ENCODE measurements at regions not wholly inside any gene's neighbourhood (a gene's known extent, or its start where the extent isn't known, plus 50 kb on each side); places are given as distances from the start of the nearest gene placed in this dataset.

- 94% methylated on average over 4 of the region's 4 CpGs for WGBS
- Histone ChIP-seq H3K27me3 (ENCODE audit: insufficient read depth, low read length) (no peaks in the 10 kb centered on the region), H3K36me3 (ENCODE audit: insufficient read depth, low read length) (no peaks in the 10 kb centered on the region), H3K9ac (ENCODE audit: low read depth, low read length) (no peak overlapping the region), H3K9me3 (ENCODE audit: insufficient read depth, low read depth, low read length) (no peaks in the 10 kb centered on the region), H3K4me1 (ENCODE audit: insufficient read depth, low read length) (peaks cover 3% of the 10 kb centered on the region; the same call in 1 of the 2 replicates), H3K27ac (ENCODE audit: low read depth, low read length) (no peak overlapping the region), H3K4me3 (ENCODE audit: low read length) (no peak overlapping the region)
Observed at GRCh38 chr18:37661478-37661877, 95.9 kb upstream of the CELF4 start.

- Histone ChIP-seq H3K27ac (ENCODE audit: low read depth, low read length) (no peak overlapping the region), H3K27me3 (ENCODE audit: insufficient read depth, low read length) (no peaks in the 10 kb centered on the region)
Observed at GRCh38 chr18:37661061-37661460, 95.5 kb upstream of the CELF4 start.

GRCh38 chr18:37660658-37661057, 95.1 kb upstream of the CELF4 start:
- H3K36me3 ChIP-seq (ENCODE audit: insufficient read depth, low read length): no peaks in the 10 kb centered on the region
- H3K27me3 ChIP-seq (ENCODE audit: insufficient read depth, low read length): no peaks in the 10 kb centered on the region
- H3K4me1 ChIP-seq (ENCODE audit: insufficient read depth, low read length): peaks cover 3% of the 10 kb centered on the region; the same call in 1 of the 2 replicates
- H3K4me3 ChIP-seq (ENCODE audit: low read length): no peak overlapping the region
- H3K9ac ChIP-seq (ENCODE audit: low read depth, low read length): no peak overlapping the region
- H3K27ac ChIP-seq (ENCODE audit: low read depth, low read length): no peak overlapping the region
- 94% methylated on average over 2 of the region's 2 CpGs for WGBS
- no peaks in the 10 kb centered on the region for H3K9me3 ChIP-seq (ENCODE audit: insufficient read depth, low read depth, low read length)

More at GRCh38 chr18:37661061-37661460, 95.5 kb upstream of the CELF4 start:
- no peak overlapping the region for H3K9ac ChIP-seq (ENCODE audit: low read depth, low read length)
- no peaks in the 10 kb centered on the region for H3K36me3 ChIP-seq (ENCODE audit: insufficient read depth, low read length)
- no peaks in the 10 kb centered on the region for H3K9me3 ChIP-seq (ENCODE audit: insufficient read depth, low read depth, low read length)
- H3K4me1 ChIP-seq (ENCODE audit: insufficient read depth, low read length): peaks cover 3% of the 10 kb centered on the region; the same call in 1 of the 2 replicates
- 94% methylated on average over 4 of the region's 4 CpGs for WGBS
- H3K4me3 ChIP-seq (ENCODE audit: low read length): no peak overlapping the region

- no peaks in the 10 kb centered on the region for H3K36me3 ChIP-seq (ENCODE audit: insufficient read depth, low read length)
- no peak overlapping the region for H3K4me3 ChIP-seq (ENCODE audit: low read length)
- no peak overlapping the region for H3K27ac ChIP-seq (ENCODE audit: low read depth, low read length)
- peaks cover 3% of the 10 kb centered on the region; the same call in 1 of the 2 replicates for H3K4me1 ChIP-seq (ENCODE audit: insufficient read depth, low read length)
- no peaks in the 10 kb centered on the region for H3K27me3 ChIP-seq (ENCODE audit: insufficient read depth, low read length)
- no peak overlapping the region for H3K9ac ChIP-seq (ENCODE audit: low read depth, low read length)
- H3K9me3 ChIP-seq (ENCODE audit: insufficient read depth, low read depth, low read length): no peaks in the 10 kb centered on the region
Observed at GRCh38 chr18:37659906-37660305, 94.3 kb upstream of the CELF4 start.

- H3K27ac ChIP-seq (ENCODE audit: low read depth, low read length): no peak overlapping the region
- H3K27me3 ChIP-seq (ENCODE audit: insufficient read depth, low read length): no peaks in the 10 kb centered on the region
- WGBS: 100% methylated on average over 1 of the region's 1 CpG
- H3K4me1 ChIP-seq (ENCODE audit: insufficient read depth, low read length): peaks cover 6% of the 10 kb centered on the region; the same call in 1 of the 2 replicates
- no peak overlapping the region for H3K4me3 ChIP-seq (ENCODE audit: low read length)
- H3K9ac ChIP-seq (ENCODE audit: low read depth, low read length): no peak overlapping the region
- H3K9me3 ChIP-seq (ENCODE audit: insufficient read depth, low read depth, low read length): no peaks in the 10 kb centered on the region
- H3K36me3 ChIP-seq (ENCODE audit: insufficient read depth, low read length): no peaks in the 10 kb centered on the region
Observed at GRCh38 chr18:37658894-37659293, 93.3 kb upstream of the CELF4 start.

GRCh38 chr18:37657493-37657892, 91.9 kb upstream of the CELF4 start:
- Histone ChIP-seq H3K36me3 (ENCODE audit: insufficient read depth, low read length) (no peaks in the 10 kb centered on the region), H3K4me3 (ENCODE audit: low read length) (no peak overlapping the region), H3K9ac (ENCODE audit: low read depth, low read length) (no peak overlapping the region), H3K4me1 (ENCODE audit: insufficient read depth, low read length) (peaks cover 11% of the 10 kb centered on the region; the same call in 1 of the 2 replicates), H3K9me3 (ENCODE audit: insufficient read depth, low read depth, low read length) (no peaks in the 10 kb centered on the region), H3K27me3 (ENCODE audit: insufficient read depth, low read length) (no peaks in the 10 kb centered on the region), H3K27ac (ENCODE audit: low read depth, low read length) (no peak overlapping the region)
- 94% methylated on average over 1 of the region's 1 CpG for WGBS

GRCh38 chr18:37654731-37655369, 89.3 kb upstream of the CELF4 start:
- H3K27ac ChIP-seq (ENCODE audit: low read depth, low read length): no peak overlapping the region
- WGBS: 90% methylated on average over 4 of the region's 4 CpGs

GRCh38 chr18:37654034-37654433, 88.4 kb upstream of the CELF4 start:
- Histone ChIP-seq H3K4me3 (ENCODE audit: low read length) (no peak overlapping the region), H3K9ac (ENCODE audit: low read depth, low read length) (no peak overlapping the region), H3K27ac (ENCODE audit: low read depth, low read length) (no peak overlapping the region), H3K9me3 (ENCODE audit: insufficient read depth, low read depth, low read length) (peaks cover 9% of the 10 kb centered on the region; the same call in 1 of the 2 replicates), H3K4me1 (ENCODE audit: insufficient read depth, low read length) (peaks cover 8% of the 10 kb centered on the region; the same call in 1 of the 2 replicates), H3K27me3 (ENCODE audit: insufficient read depth, low read length) (no peaks in the 10 kb centered on the region), H3K36me3 (ENCODE audit: insufficient read depth, low read length) (no peaks in the 10 kb centered on the region)
- WGBS: 42% methylated on average over 3 of the region's 3 CpGs

More at GRCh38 chr18:37654731-37655369, 89.3 kb upstream of the CELF4 start:
- Histone ChIP-seq H3K9ac (ENCODE audit: low read depth, low read length) (no peak overlapping the region), H3K4me3 (ENCODE audit: low read length) (no peak overlapping the region), H3K4me1 (ENCODE audit: insufficient read depth, low read length) (peaks cover 8% of the 10 kb centered on the region; the same call in 1 of the 2 replicates), H3K27me3 (ENCODE audit: insufficient read depth, low read length) (no peaks in the 10 kb centered on the region), H3K36me3 (ENCODE audit: insufficient read depth, low read length) (no peaks in the 10 kb centered on the region), H3K9me3 (ENCODE audit: insufficient read depth, low read depth, low read length) (peaks cover 1% of the 10 kb centered on the region; the same call in 1 of the 2 replicates)

GRCh38 chr18:37653618-37654017, 88.0 kb upstream of the CELF4 start:
- no peak overlapping the region for H3K9ac ChIP-seq (ENCODE audit: low read depth, low read length)
- H3K4me3 ChIP-seq (ENCODE audit: low read length): no peak overlapping the region
- H3K36me3 ChIP-seq (ENCODE audit: insufficient read depth, low read length): no peaks in the 10 kb centered on the region
- no peak overlapping the region for H3K27ac ChIP-seq (ENCODE audit: low read depth, low read length)
- no peaks in the 10 kb centered on the region for H3K27me3 ChIP-seq (ENCODE audit: insufficient read depth, low read length)
- H3K4me1 ChIP-seq (ENCODE audit: insufficient read depth, low read length): peaks cover 8% of the 10 kb centered on the region; the same call in 1 of the 2 replicates
- 71% methylated on average over 2 of the region's 2 CpGs for WGBS
- H3K9me3 ChIP-seq (ENCODE audit: insufficient read depth, low read depth, low read length): peaks cover 9% of the 10 kb centered on the region; the same call in 1 of the 2 replicates

- no peak overlapping the region for H3K27ac ChIP-seq (ENCODE audit: low read depth, low read length)
- H3K36me3 ChIP-seq (ENCODE audit: insufficient read depth, low read length): no peaks in the 10 kb centered on the region
- H3K9ac ChIP-seq (ENCODE audit: low read depth, low read length): no peak overlapping the region
- H3K27me3 ChIP-seq (ENCODE audit: insufficient read depth, low read length): no peaks in the 10 kb centered on the region
- H3K4me3 ChIP-seq (ENCODE audit: low read length): no peak overlapping the region
- 100% methylated on average over 1 of the region's 1 CpG for WGBS
- peaks cover 21% of the 10 kb centered on the region for H3K9me3 ChIP-seq (ENCODE audit: insufficient read depth, low read depth, low read length)
- H3K4me1 ChIP-seq (ENCODE audit: insufficient read depth, low read length): 0 out of 2 replicates have a peak, but pooled peaks cover 8% of the 10 kb centered on the region
Observed at GRCh38 chr18:37649930-37650329, 84.3 kb upstream of the CELF4 start.

GRCh38 chr18:37649416-37649815, 83.8 kb upstream of the CELF4 start:
- peaks cover 26% of the 10 kb centered on the region for H3K9me3 ChIP-seq (ENCODE audit: insufficient read depth, low read depth, low read length)
- 0 out of 2 replicates have a peak, but pooled peaks cover 8% of the 10 kb centered on the region for H3K4me1 ChIP-seq (ENCODE audit: insufficient read depth, low read length)
- no peaks in the 10 kb centered on the region for H3K27me3 ChIP-seq (ENCODE audit: insufficient read depth, low read length)
- H3K27ac ChIP-seq (ENCODE audit: low read depth, low read length): no peak overlapping the region
- H3K36me3 ChIP-seq (ENCODE audit: insufficient read depth, low read length): no peaks in the 10 kb centered on the region
- no peak overlapping the region for H3K9ac ChIP-seq (ENCODE audit: low read depth, low read length)
- no peak overlapping the region for H3K4me3 ChIP-seq (ENCODE audit: low read length)
